ENCODE measurements at regions not wholly inside any gene's neighbourhood (a gene's known extent, or its start where the extent isn't known, plus 50 kb on each side); places are given as distances from the start of the nearest gene placed in this dataset.

- Histone ChIP-seq H3K4me3 (no peak overlapping the region), H3K27me3 (no peaks in the 10 kb centered on the region), H3K9me3 (peaks cover 0 to 7% (median 0%) of the 10 kb centered on the region in 4 donors), H3K4me1 (peaks cover 0 to 11% (median 0%) of the 10 kb centered on the region in 4 donors), H3K36me3 (no peaks in the 10 kb centered on the region), H3K27ac (no peak overlapping the region)
- WGBS, 2 donors, result 96 to 98% methylated on average over 2 of the region's 2 CpGs
- TF ChIP-seq EP300 (IDR thresholded peaks at IDR 0.05), result no peak
- TF ChIP-seq CTCF (IDR thresholded peaks at IDR 0.05), result no peak
- no peak for TF ChIP-seq POLR2A (IDR thresholded peaks at IDR 0.05)
- DNase-seq (ENCODE audit: low spot score in 2 of 2), result no peak
These were observed 77.6 kb upstream of the SLC39A8 start for GRCh38 chr4:102422843-102423242.

GRCh38 chr4:102423375-102423774 is 77.8 kb upstream of the NFKB1 start:
- no peak overlapping the region for H3K27ac ChIP-seq
- no peak for DNase-seq (ENCODE audit: low spot score in 2 of 2)
- no peaks in the 10 kb centered on the region for H3K27me3 ChIP-seq
- H3K36me3 ChIP-seq, result no peaks in the 10 kb centered on the region
- no peak overlapping the region for H3K4me3 ChIP-seq
- no peak for TF ChIP-seq POLR2A (IDR thresholded peaks at IDR 0.05)
- no peak for TF ChIP-seq CTCF (IDR thresholded peaks at IDR 0.05)
- no peak for TF ChIP-seq EP300 (IDR thresholded peaks at IDR 0.05)
- peaks cover 0 to 11% (median 0%) of the 10 kb centered on the region in 4 donors for H3K4me1 ChIP-seq
- peaks cover 0 to 7% (median 0%) of the 10 kb centered on the region in 4 donors for H3K9me3 ChIP-seq

- Histone ChIP-seq H3K9me3 (peaks cover 0 to 7% (median 0%) of the 10 kb centered on the region in 4 donors), H3K27me3 (no peaks in the 10 kb centered on the region), H3K4me3 (no peak overlapping the region), H3K4me1 (peaks cover 0 to 9% (median 0%) of the 10 kb centered on the region in 4 donors), H3K27ac (no peak overlapping the region), H3K36me3 (no peaks in the 10 kb centered on the region)
- 75 to 77% methylated on average over 3 of the region's 3 CpGs for whole genome bisulfite sequencing, 2 donors
- DNase-seq (ENCODE audit: low spot score in 2 of 2), result no peak
- TF ChIP-seq EP300 (IDR thresholded peaks at IDR 0.05) (no peak), POLR2A (IDR thresholded peaks at IDR 0.05) (no peak), CTCF (IDR thresholded peaks at IDR 0.05) (no peak)
These were observed 73.7 kb upstream of the NFKB1 start for GRCh38 chr4:102427371-102427998.

- Histone ChIP-seq H3K4me3 (no peak overlapping the region), H3K4me1 (peaks cover 0 to 9% (median 0%) of the 10 kb centered on the region in 4 donors), H3K36me3 (no peaks in the 10 kb centered on the region), H3K27ac (no peak overlapping the region), H3K27me3 (no peaks in the 10 kb centered on the region), H3K9me3 (peaks cover 0 to 4% (median 0%) of the 10 kb centered on the region in 4 donors)
- no peak for DNase-seq (ENCODE audit: low spot score in 2 of 2)
- TF ChIP-seq EP300 (IDR thresholded peaks at IDR 0.05) (no peak), CTCF (IDR thresholded peaks at IDR 0.05) (no peak), POLR2A (IDR thresholded peaks at IDR 0.05) (no peak)
- 94 to 96% methylated on average over 4 of the region's 4 CpGs for WGBS, 2 donors
These were observed 73.0 kb upstream of the NFKB1 start for GRCh38 chr4:102428122-102428521.

- H3K36me3 ChIP-seq, result no peaks in the 10 kb centered on the region
- H3K9me3 ChIP-seq, result no peaks in the 10 kb centered on the region
- no peaks in the 10 kb centered on the region for H3K27me3 ChIP-seq
- WGBS, 2 donors, result 92 to 97% methylated on average over 7 of the region's 7 CpGs
- no peak for DNase-seq (ENCODE audit: low spot score in 2 of 2)
- peaks cover 0 to 9% (median 0%) of the 10 kb centered on the region in 4 donors for H3K4me1 ChIP-seq
- TF ChIP-seq EP300 (IDR thresholded peaks at IDR 0.05) (no peak), POLR2A (IDR thresholded peaks at IDR 0.05) (no peak), CTCF (IDR thresholded peaks at IDR 0.05) (no peak)
- H3K4me3 ChIP-seq, result no peak overlapping the region
- H3K27ac ChIP-seq, result no peak overlapping the region
These were observed 71.6 kb upstream of the NFKB1 start for GRCh38 chr4:102429553-102429952.
